GM23338 (cell line): ENCODE measurements at regions not wholly inside any gene's neighbourhood (a gene's known extent, or its start where the extent isn't known, plus 50 kb on each side); places are given as distances from the start of the nearest gene placed in this dataset.

Experiments
- ATAC-seq: fragments of 200-7000 bp; cut with Tn5 transposase; 3 replicates; pipeline ENCODE4 v1.9.1; 2020
- DNase-seq: peaks from one replicate; pipeline ENCODE4 v3.0.0-alpha.2; 2015; ENCODE audit warnings: low spot score
- H2AFZ ChIP-seq: fragments of 200-600 bp; sonication (generic); 2 replicates; pipeline ENCODE4 v1.8.0; 2016; ENCODE audit warnings: antibody characterized with exemption, mild to moderate bottlenecking, moderate library complexity
- H3F3A ChIP-seq: fragments of 200-600 bp; sonication (generic); replicated peaks from 2 replicates; pipeline ENCODE4 v1.8.0; 2017; ENCODE audit warnings: antibody characterized with exemption, mixed run types, low read depth
- H3K27ac ChIP-seq: fragments of 200-600 bp; sonication (generic); 2 replicates; pipeline ENCODE4 v1.6.1; 2016; ENCODE audit warnings: low read depth
- H3K27me3 ChIP-seq: fragments of 200-600 bp; sonication (generic); 2 replicates; pipeline ENCODE4 v1.8.0; 2016; ENCODE audit warnings: mild to moderate bottlenecking, mixed run types, moderate library complexity; ENCODE audit not compliant: insufficient read depth
- H3K36me3 ChIP-seq: fragments of 200-600 bp; sonication (generic); 2 replicates; pipeline ENCODE4 v1.8.0; 2016; ENCODE audit warnings: mild to moderate bottlenecking; ENCODE audit not compliant: insufficient read depth
- H3K4me1 ChIP-seq: fragments of 200-600 bp; sonication (generic); 2 replicates; pipeline ENCODE4 v1.8.0; 2016; ENCODE audit warnings: mild to moderate bottlenecking, moderate library complexity; ENCODE audit not compliant: insufficient read depth
- H3K4me2 ChIP-seq: fragments of 200-600 bp; sonication (generic); 2 replicates; pipeline ENCODE4 v1.7.1; 2017; ENCODE audit warnings: mixed run types
- H3K4me3 ChIP-seq: fragments of 200-600 bp; sonication (generic); 2 replicates; pipeline ENCODE4 v1.6.1; 2016; ENCODE audit warnings: mixed run types
- H3K79me2 ChIP-seq: fragments of 200-600 bp; sonication (generic); replicated peaks from 2 replicates; pipeline ENCODE4 v1.8.0; 2017; ENCODE audit warnings: mild to moderate bottlenecking; ENCODE audit not compliant: insufficient read depth
- H3K9me2 ChIP-seq: fragments of 200-600 bp; sonication (generic); 2 replicates; pipeline ENCODE4 v1.8.0; 2017; ENCODE audit not compliant: insufficient read depth
- H4K20me1 ChIP-seq: fragments of 200-600 bp; sonication (generic); replicated peaks from 2 replicates; pipeline ENCODE4 v1.8.0; 2017; ENCODE audit warnings: mild to moderate bottlenecking; ENCODE audit not compliant: insufficient read depth
- H3K27ac Mint-ChIP-seq: 2 replicates; pipeline ENCODE4 v1.8.0; 2020; ENCODE audit warnings: inconsistent platforms, mild to moderate bottlenecking, moderate library complexity, mixed read lengths
- H3K27me3 Mint-ChIP-seq: 3 replicates; pipeline ENCODE4 v1.8.0; 2022; ENCODE audit warnings: low read depth, mild to moderate bottlenecking, moderate library complexity, mixed read lengths, inconsistent platforms; ENCODE audit not compliant: insufficient read depth, poor library complexity
- H3K36me3 Mint-ChIP-seq: 3 replicates; pipeline ENCODE4 v1.8.0; 2021; ENCODE audit warnings: low read depth, mild to moderate bottlenecking, inconsistent platforms, moderate library complexity, mixed read lengths
- H3K4me1 Mint-ChIP-seq: 3 replicates; pipeline ENCODE4 v1.8.0; 2020; ENCODE audit warnings: mild to moderate bottlenecking, inconsistent platforms, mixed read lengths
- H3K4me3 Mint-ChIP-seq: 3 replicates; pipeline ENCODE4 v1.8.0; 2021; ENCODE audit warnings: moderate library complexity, mild to moderate bottlenecking, inconsistent platforms, mixed read lengths
- H3K9me3 Mint-ChIP-seq: 3 replicates; pipeline ENCODE4 v1.8.0; 2020; ENCODE audit warnings: moderate library complexity, mild to moderate bottlenecking, inconsistent platforms, mixed read lengths
- CREB1 ChIP-seq: fragments of 250-450 bp; sonication (Bioruptor Pico); IDR thresholded peaks from 2 replicates; pipeline ENCODE4 v1.5.0; 2020; ENCODE audit warnings: low read depth, mild to moderate bottlenecking, moderate library complexity
- EZH2 ChIP-seq: fragments of 200-600 bp; sonication (generic); IDR thresholded peaks from one replicate; pipeline ENCODE4 v1.8.0; 2017; ENCODE audit warnings: antibody characterized with exemption, mild to moderate bottlenecking, low read depth; ENCODE audit not compliant: unreplicated experiment
- EZH2phosphoT487 ChIP-seq: fragments of 200-600 bp; sonication (generic); IDR thresholded peaks from one replicate; pipeline ENCODE4 v1.8.1; 2018; ENCODE audit warnings: antibody characterized with exemption; ENCODE audit not compliant: unreplicated experiment
- JUNB ChIP-seq: IDR thresholded peaks from one replicate; pipeline ENCODE4 v1.6.1; 2016; ENCODE audit warnings: antibody characterized with exemption; ENCODE audit not compliant: unreplicated experiment
- NANOG ChIP-seq: IDR thresholded peaks from 2 replicates; pipeline ENCODE4 v1.6.1; 2016; ENCODE audit warnings: antibody characterized with exemption, borderline replicate concordance
- POLR2AphosphoS5 ChIP-seq: IDR thresholded peaks from 2 replicates; pipeline ENCODE4 v1.6.1; 2016; ENCODE audit warnings: antibody characterized with exemption, low read depth
- STAT1 ChIP-seq: IDR thresholded peaks from one replicate; pipeline ENCODE4 v1.6.1; 2016; ENCODE audit warnings: antibody characterized with exemption; ENCODE audit not compliant: unreplicated experiment
- ZNF114 ChIP-seq: fragments of 250-450 bp; sonication (Bioruptor Pico); IDR thresholded peaks from 2 replicates; pipeline ENCODE4 v1.5.0; 2020; ENCODE audit warnings: mild to moderate bottlenecking, moderate library complexity
- ZNF331 ChIP-seq: fragments of 250-450 bp; sonication (Bioruptor Pico); IDR thresholded peaks from 2 replicates; pipeline ENCODE4 v1.5.0; 2020; ENCODE audit warnings: low read depth, mild to moderate bottlenecking, moderate library complexity
- TF ChIP-seq, protein P1 (sequence below): IDR thresholded peaks from one replicate; pipeline ENCODE4 v1.6.1; 2018; ENCODE audit warnings: antibody characterized with exemption; ENCODE audit not compliant: unreplicated experiment
- TF ChIP-seq, protein P2 (sequence below): IDR thresholded peaks from 2 replicates; pipeline ENCODE4 v1.6.1; 2016; ENCODE audit warnings: antibody characterized with exemption
- TF ChIP-seq, protein P3 (sequence below), 2 experiments: fragments of 200-600 bp in 1 of 2; sonication (generic) in 1 of 2; conservative IDR thresholded peaks; 2 replicates each; pipeline versions ENCODE4 v1.5.1 to v1.6.1; 2016 to 2017; ENCODE audit warnings: antibody characterized with exemption in 2 of 2, low read depth in 2 of 2, mild to moderate bottlenecking in 2 of 2, moderate library complexity in 1 of 2
- TF ChIP-seq, protein P4 (sequence below): fragments of 250-450 bp; sonication (Bioruptor Pico); IDR thresholded peaks from 2 replicates; pipeline ENCODE4 v1.5.0; 2020; ENCODE audit warnings: mild to moderate bottlenecking, moderate library complexity

DNA sequence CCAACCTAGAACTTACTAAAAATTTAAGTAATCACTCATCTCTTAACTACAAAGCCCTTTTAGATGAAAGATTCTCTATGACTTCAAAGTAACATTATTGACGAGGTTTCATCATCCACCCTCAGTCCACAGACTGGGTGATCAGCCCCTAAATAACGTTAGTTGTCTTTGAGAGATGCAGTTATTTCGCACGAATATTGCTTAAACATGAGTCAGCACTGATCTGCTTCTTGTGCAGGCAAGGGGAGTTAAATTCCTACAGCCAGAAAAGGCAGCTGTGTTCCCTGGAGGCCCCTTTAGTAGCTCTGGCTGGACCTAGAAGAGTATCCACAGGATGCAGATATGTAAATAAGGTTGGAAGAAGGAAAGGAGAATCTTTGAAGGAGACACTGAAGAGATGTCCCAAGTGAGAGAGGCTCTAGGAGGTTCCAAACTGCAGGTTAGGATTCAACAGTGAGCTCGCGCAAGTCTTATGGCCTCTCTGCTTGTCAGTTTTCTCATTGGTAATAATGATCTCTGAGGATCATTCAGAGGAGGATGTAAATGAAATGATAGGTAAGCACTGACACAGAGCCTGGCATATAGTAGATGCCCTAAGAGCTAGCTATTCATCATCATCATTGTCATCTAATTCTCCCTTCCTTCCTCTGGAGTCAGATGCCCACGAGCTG lies 122.2 kb upstream of the MAN2A1 start:
- no peaks in the 10 kb centered on the region for H3K27me3 ChIP-seq
- H3K9me3 Mint-ChIP-seq: no peaks in the 10 kb centered on the region
- H2AFZ ChIP-seq: 0 out of 2 replicates have a peak overlapping the region, but pooled peaks have one; percentile 6
- DNase-seq (no peak), ATAC-seq (no peak)
- no peak overlapping the region for H3K4me3 ChIP-seq
- H3K36me3 Mint-ChIP-seq: no peaks in the 10 kb centered on the region
- H4K20me1 ChIP-seq: no peaks in the 10 kb centered on the region
- no peak overlapping the region for H3K4me2 ChIP-seq
- no peaks in the 10 kb centered on the region for H3K9me2 ChIP-seq
- no peak overlapping the region for H3K4me3 Mint-ChIP-seq
- H3K4me1 ChIP-seq: no peaks in the 10 kb centered on the region
- no peaks in the 10 kb centered on the region for H3K36me3 ChIP-seq
- peak overlapping the region; percentile 77; the same call in 1 of the 2 replicates for H3K27ac Mint-ChIP-seq
- TF ChIP-seq CREB1 (CRISPR knock-in tag): no peak
- TF ChIP-seq, protein P1, sequence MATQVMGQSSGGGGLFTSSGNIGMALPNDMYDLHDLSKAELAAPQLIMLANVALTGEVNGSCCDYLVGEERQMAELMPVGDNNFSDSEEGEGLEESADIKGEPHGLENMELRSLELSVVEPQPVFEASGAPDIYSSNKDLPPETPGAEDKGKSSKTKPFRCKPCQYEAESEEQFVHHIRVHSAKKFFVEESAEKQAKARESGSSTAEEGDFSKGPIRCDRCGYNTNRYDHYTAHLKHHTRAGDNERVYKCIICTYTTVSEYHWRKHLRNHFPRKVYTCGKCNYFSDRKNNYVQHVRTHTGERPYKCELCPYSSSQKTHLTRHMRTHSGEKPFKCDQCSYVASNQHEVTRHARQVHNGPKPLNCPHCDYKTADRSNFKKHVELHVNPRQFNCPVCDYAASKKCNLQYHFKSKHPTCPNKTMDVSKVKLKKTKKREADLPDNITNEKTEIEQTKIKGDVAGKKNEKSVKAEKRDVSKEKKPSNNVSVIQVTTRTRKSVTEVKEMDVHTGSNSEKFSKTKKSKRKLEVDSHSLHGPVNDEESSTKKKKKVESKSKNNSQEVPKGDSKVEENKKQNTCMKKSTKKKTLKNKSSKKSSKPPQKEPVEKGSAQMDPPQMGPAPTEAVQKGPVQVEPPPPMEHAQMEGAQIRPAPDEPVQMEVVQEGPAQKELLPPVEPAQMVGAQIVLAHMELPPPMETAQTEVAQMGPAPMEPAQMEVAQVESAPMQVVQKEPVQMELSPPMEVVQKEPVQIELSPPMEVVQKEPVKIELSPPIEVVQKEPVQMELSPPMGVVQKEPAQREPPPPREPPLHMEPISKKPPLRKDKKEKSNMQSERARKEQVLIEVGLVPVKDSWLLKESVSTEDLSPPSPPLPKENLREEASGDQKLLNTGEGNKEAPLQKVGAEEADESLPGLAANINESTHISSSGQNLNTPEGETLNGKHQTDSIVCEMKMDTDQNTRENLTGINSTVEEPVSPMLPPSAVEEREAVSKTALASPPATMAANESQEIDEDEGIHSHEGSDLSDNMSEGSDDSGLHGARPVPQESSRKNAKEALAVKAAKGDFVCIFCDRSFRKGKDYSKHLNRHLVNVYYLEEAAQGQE: no peak
- TF ChIP-seq EZH2: no peak
- TF ChIP-seq, protein P2, sequence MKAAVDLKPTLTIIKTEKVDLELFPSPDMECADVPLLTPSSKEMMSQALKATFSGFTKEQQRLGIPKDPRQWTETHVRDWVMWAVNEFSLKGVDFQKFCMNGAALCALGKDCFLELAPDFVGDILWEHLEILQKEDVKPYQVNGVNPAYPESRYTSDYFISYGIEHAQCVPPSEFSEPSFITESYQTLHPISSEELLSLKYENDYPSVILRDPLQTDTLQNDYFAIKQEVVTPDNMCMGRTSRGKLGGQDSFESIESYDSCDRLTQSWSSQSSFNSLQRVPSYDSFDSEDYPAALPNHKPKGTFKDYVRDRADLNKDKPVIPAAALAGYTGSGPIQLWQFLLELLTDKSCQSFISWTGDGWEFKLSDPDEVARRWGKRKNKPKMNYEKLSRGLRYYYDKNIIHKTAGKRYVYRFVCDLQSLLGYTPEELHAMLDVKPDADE: no peak
- no peak for TF ChIP-seq ZNF114
- no peak for TF ChIP-seq EZH2phosphoT487
- no peak for TF ChIP-seq ZNF331
- TF ChIP-seq, protein P3, sequence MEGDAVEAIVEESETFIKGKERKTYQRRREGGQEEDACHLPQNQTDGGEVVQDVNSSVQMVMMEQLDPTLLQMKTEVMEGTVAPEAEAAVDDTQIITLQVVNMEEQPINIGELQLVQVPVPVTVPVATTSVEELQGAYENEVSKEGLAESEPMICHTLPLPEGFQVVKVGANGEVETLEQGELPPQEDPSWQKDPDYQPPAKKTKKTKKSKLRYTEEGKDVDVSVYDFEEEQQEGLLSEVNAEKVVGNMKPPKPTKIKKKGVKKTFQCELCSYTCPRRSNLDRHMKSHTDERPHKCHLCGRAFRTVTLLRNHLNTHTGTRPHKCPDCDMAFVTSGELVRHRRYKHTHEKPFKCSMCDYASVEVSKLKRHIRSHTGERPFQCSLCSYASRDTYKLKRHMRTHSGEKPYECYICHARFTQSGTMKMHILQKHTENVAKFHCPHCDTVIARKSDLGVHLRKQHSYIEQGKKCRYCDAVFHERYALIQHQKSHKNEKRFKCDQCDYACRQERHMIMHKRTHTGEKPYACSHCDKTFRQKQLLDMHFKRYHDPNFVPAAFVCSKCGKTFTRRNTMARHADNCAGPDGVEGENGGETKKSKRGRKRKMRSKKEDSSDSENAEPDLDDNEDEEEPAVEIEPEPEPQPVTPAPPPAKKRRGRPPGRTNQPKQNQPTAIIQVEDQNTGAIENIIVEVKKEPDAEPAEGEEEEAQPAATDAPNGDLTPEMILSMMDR (conservative IDR thresholded peaks at IDR 0.05; ENCODE audit: low read depth in 2 of 2): no peak
- TF ChIP-seq POLR2AphosphoS5: no peak
- no peak for TF ChIP-seq JUNB
- TF ChIP-seq NANOG: no peak
- TF ChIP-seq, protein P4, sequence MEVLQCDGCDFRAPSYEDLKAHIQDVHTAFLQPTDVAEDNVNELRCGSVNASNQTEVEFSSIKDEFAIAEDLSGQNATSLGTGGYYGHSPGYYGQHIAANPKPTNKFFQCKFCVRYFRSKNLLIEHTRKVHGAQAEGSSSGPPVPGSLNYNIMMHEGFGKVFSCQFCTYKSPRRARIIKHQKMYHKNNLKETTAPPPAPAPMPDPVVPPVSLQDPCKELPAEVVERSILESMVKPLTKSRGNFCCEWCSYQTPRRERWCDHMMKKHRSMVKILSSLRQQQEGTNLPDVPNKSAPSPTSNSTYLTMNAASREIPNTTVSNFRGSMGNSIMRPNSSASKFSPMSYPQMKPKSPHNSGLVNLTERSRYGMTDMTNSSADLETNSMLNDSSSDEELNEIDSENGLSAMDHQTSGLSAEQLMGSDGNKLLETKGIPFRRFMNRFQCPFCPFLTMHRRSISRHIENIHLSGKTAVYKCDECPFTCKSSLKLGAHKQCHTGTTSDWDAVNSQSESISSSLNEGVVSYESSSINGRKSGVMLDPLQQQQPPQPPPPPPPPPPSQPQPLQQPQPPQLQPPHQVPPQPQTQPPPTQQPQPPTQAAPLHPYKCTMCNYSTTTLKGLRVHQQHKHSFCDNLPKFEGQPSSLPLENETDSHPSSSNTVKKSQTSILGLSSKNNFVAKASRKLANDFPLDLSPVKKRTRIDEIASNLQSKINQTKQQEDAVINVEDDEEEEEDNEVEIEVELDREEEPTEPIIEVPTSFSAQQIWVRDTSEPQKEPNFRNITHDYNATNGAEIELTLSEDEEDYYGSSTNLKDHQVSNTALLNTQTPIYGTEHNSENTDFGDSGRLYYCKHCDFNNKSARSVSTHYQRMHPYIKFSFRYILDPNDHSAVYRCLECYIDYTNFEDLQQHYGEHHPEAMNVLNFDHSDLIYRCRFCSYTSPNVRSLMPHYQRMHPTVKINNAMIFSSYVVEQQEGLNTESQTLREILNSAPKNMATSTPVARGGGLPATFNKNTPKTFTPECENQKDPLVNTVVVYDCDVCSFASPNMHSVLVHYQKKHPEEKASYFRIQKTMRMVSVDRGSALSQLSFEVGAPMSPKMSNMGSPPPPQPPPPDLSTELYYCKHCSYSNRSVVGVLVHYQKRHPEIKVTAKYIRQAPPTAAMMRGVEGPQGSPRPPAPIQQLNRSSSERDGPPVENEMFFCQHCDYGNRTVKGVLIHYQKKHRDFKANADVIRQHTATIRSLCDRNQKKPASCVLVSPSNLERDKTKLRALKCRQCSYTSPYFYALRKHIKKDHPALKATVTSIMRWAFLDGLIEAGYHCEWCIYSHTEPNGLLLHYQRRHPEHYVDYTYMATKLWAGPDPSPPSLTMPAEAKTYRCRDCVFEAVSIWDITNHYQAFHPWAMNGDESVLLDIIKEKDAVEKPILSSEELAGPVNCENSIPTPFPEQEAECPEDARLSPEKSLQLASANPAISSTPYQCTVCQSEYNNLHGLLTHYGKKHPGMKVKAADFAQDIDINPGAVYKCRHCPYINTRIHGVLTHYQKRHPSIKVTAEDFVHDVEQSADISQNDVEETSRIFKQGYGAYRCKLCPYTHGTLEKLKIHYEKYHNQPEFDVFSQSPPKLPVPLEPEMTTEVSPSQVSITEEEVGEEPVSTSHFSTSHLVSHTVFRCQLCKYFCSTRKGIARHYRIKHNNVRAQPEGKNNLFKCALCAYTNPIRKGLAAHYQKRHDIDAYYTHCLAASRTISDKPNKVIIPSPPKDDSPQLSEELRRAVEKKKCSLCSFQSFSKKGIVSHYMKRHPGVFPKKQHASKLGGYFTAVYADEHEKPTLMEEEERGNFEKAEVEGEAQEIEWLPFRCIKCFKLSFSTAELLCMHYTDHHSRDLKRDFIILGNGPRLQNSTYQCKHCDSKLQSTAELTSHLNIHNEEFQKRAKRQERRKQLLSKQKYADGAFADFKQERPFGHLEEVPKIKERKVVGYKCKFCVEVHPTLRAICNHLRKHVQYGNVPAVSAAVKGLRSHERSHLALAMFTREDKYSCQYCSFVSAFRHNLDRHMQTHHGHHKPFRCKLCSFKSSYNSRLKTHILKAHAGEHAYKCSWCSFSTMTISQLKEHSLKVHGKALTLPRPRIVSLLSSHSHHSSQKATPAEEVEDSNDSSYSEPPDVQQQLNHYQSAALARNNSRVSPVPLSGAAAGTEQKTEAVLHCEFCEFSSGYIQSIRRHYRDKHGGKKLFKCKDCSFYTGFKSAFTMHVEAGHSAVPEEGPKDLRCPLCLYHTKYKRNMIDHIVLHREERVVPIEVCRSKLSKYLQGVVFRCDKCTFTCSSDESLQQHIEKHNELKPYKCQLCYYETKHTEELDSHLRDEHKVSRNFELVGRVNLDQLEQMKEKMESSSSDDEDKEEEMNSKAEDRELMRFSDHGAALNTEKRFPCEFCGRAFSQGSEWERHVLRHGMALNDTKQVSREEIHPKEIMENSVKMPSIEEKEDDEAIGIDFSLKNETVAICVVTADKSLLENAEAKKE (CRISPR knock-in tag): no peak
- TF ChIP-seq STAT1: no peak
- no peaks in the 10 kb centered on the region for H3K27me3 Mint-ChIP-seq
- peaks cover 3% of the 10 kb centered on the region; the same call in 2 of the 3 replicates for H3K4me1 Mint-ChIP-seq
- no peaks in the 10 kb centered on the region for H3F3A ChIP-seq
- no peak overlapping the region for H3K27ac ChIP-seq
- H3K79me2 ChIP-seq: no peaks in the 10 kb centered on the region
